ENCODE measurements at regions not wholly inside any gene's neighbourhood (a gene's known extent, or its start where the extent isn't known, plus 50 kb on each side); places are given as distances from the start of the nearest gene placed in this dataset.

DNA sequence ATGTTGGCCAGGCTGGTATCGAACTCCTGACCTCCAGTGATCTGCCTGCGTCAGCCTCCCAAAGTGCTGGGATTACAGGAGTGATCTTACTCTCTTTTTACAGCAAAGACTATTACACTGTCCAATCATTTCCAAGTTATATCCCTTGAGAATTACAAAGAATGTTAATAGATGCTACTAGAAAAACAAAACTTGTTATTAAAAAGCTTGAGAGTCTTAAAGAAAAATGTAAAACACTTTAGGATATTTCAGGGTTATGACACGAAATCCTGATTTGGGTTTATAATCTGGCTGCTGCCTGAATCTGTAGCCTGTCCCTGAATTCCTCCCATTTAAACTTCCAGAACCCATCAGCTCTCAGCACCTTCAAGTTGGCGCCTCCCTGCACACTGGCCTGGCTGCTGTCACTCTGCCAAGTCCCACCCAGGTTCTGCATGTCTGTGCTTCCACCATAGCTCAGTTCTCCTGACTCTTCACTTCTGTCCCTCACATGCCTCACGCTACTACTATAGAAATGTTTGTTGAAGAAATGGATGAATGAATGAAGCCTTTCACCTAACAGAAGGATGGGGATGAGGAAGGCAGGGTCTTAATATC lies 55.8 kb upstream of the RFXAP start:
- Histone ChIP-seq H3K27ac (no peak overlapping the region), H3K9me3 (no peaks in the 10 kb centered on the region), H3K4me3 (replicated peaks in 1 of 3) (no peak overlapping the region), H3K4me1 (no peaks in the 10 kb centered on the region), H3K27me3 (no peaks in the 10 kb centered on the region), H3K36me3 (no peaks in the 10 kb centered on the region)
- WGBS, 2 donors: 59 to 71% methylated on average over 5 of the region's 5 CpGs
- intact Hi-C loops (cut with DNase I): no loop called here
- peak in 1 of 2 donors; percentile 20 for DNase-seq
- TF ChIP-seq, protein P1, sequence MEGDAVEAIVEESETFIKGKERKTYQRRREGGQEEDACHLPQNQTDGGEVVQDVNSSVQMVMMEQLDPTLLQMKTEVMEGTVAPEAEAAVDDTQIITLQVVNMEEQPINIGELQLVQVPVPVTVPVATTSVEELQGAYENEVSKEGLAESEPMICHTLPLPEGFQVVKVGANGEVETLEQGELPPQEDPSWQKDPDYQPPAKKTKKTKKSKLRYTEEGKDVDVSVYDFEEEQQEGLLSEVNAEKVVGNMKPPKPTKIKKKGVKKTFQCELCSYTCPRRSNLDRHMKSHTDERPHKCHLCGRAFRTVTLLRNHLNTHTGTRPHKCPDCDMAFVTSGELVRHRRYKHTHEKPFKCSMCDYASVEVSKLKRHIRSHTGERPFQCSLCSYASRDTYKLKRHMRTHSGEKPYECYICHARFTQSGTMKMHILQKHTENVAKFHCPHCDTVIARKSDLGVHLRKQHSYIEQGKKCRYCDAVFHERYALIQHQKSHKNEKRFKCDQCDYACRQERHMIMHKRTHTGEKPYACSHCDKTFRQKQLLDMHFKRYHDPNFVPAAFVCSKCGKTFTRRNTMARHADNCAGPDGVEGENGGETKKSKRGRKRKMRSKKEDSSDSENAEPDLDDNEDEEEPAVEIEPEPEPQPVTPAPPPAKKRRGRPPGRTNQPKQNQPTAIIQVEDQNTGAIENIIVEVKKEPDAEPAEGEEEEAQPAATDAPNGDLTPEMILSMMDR (IDR thresholded peaks at IDR 0.05): no peak
- TF ChIP-seq POLR2A (IDR thresholded peaks at IDR 0.05): no peak

DNA sequence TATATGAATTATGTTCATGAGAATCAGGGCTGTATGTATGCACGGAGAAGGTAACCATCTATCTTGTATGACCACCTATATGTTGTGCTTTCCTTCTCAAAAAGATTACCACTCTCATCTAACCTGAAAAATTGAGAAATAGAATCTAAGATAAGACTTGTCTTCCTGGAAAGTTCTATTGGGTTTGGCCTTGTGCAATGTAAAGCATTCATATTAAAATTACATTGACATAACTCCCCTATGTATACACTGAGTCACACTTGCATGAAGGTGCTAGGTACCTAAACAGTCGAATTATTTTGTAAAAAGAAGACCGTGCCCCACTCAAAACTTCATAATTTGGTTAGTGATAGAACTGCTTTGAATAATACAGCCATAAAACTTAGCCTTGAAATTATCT lies 54.5 kb upstream of the RFXAP start:
- WGBS, 2 donors: 88 to 90% methylated on average over 3 of the region's 3 CpGs
- no peak overlapping the region for H3K27ac ChIP-seq
- no peak overlapping the region for H3K4me3 ChIP-seq (replicated peaks in 1 of 3)
- no peaks in the 10 kb centered on the region for H3K36me3 ChIP-seq
- no peaks in the 10 kb centered on the region for H3K9me3 ChIP-seq
- intact Hi-C loops (cut with DNase I): no loop called here
- no peak for DNase-seq
- no peaks in the 10 kb centered on the region for H3K4me1 ChIP-seq
- TF ChIP-seq, protein P1 (IDR thresholded peaks at IDR 0.05): no peak
- no peak for TF ChIP-seq POLR2A (IDR thresholded peaks at IDR 0.05)
- no peaks in the 10 kb centered on the region for H3K27me3 ChIP-seq

DNA sequence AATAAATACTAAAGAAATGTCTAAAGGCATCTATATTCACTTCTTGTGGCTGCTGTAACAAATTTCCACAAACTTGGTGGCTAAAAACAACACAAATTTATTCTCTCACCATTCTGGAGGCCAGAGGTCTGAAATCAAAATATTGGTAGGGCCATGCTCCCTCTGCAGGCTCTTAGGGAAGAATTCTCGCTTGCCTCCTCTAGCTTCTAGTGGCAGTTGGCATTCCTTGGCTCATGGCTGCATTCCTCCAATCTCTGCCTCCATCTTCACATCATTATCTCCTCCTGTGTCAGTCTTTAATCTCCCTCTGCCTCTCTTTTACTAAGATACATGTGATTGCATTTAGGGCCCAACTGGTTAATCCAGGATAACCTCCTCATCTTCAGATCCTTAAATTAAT lies 54.1 kb upstream of the RFXAP start:
- Histone ChIP-seq H3K36me3 (no peaks in the 10 kb centered on the region), H3K27ac (no peak overlapping the region), H3K4me1 (no peaks in the 10 kb centered on the region), H3K4me3 (replicated peaks in 1 of 3) (no peak overlapping the region), H3K27me3 (no peaks in the 10 kb centered on the region), H3K9me3 (no peaks in the 10 kb centered on the region)
- DNase-seq: no peak
- WGBS, 2 donors: 83 to 97% methylated on average over 1 of the region's 1 CpG
- intact Hi-C loops (cut with DNase I): no loop called here
- no peak for TF ChIP-seq POLR2A (IDR thresholded peaks at IDR 0.05)
- TF ChIP-seq, protein P1 (IDR thresholded peaks at IDR 0.05): no peak

GRCh38 chr13:36766295-36766694 lies 52.7 kb upstream of the RFXAP start:
- H3K27me3 ChIP-seq: no peaks in the 10 kb centered on the region
- H3K9me3 ChIP-seq: no peaks in the 10 kb centered on the region
- no peaks in the 10 kb centered on the region for H3K4me1 ChIP-seq
- DNase-seq: no peak
- TF ChIP-seq POLR2A (IDR thresholded peaks at IDR 0.05): no peak
- TF ChIP-seq, protein P1 (IDR thresholded peaks at IDR 0.05): no peak
- no peak overlapping the region for H3K4me3 ChIP-seq (replicated peaks in 1 of 3)
- intact Hi-C loops (cut with DNase I): no loop called here
- H3K36me3 ChIP-seq: no peaks in the 10 kb centered on the region
- H3K27ac ChIP-seq: no peak overlapping the region

- H3K27ac ChIP-seq: no peak overlapping the region
- no peaks in the 10 kb centered on the region for H3K4me1 ChIP-seq
- no peaks in the 10 kb centered on the region for H3K9me3 ChIP-seq
- no peaks in the 10 kb centered on the region for H3K36me3 ChIP-seq
- TF ChIP-seq, protein P1 (IDR thresholded peaks at IDR 0.05): no peak
- no peak for TF ChIP-seq POLR2A (IDR thresholded peaks at IDR 0.05)
- WGBS, 2 donors: 94 to 96% methylated on average over 4 of the region's 4 CpGs
- intact Hi-C loops (cut with DNase I): no loop called here
- no peak overlapping the region for H3K4me3 ChIP-seq (replicated peaks in 1 of 3)
- no peaks in the 10 kb centered on the region for H3K27me3 ChIP-seq
- DNase-seq: no peak
Observed at GRCh38 chr13:36767276-36767675, 51.7 kb upstream of the RFXAP start.
